Left cardiac atrium (tissue), 4 donors: ENCODE measurements at regions not wholly inside any gene's neighbourhood (a gene's known extent, or its start where the extent isn't known, plus 50 kb on each side); places are given as distances from the start of the nearest gene placed in this dataset.
"Not testable (repeated sequence)": the region's sequence is repeated elsewhere in the genome, so short reads cannot be mapped to it uniquely, and the experiment has no call there.

ENCODE experiments used
- ATAC-seq, 2 donors: fragments of 200-7000 bp; cut with Tn5 transposase; one replicate each; pipeline ENCODE4 v1.9.1; 2020; ENCODE audit warnings: mild to moderate bottlenecking in 2 of 2, moderate library complexity in 2 of 2
- DNase-seq: peaks from one replicate; pipeline ENCODE4 v3.0.0-alpha.2; 2020
- intact Hi-C, 2 donors: fragments of 100-400 bp; cut with DNase I; formaldehyde crosslinking; loops; one replicate each; pipeline versions ENCODE4 v1.14.1 to v1.15.1; 2022 to 2023
- donor health status: DM: no; HTN: yes; CAD: no.
- donor health status: DM: no; HTN: yes; CAD: no; lungs with severe emphysema.
- donor health status: DM: yes; HTN: yes; CAD: no.
- donor health status: Dilated cardiomyopathy.

DNA sequence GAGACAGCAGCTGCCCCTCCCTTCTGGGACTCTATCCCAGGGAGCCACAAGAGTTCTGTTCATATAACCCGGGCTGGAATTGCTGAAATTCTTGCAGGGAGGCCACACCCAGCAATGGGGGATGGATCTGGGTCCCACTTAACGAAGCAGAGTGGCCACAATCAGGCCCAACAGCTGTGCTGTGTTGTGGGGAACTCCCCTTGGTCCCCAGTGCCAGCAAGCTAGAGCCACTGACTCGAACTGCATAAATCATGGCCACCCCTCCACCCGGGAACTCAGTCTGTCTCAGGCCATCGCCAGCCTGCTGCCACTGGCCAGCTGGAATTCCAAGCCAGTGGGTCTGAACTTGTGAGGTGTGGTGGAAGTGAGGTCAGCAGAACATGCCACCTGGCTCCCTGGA is 111.1 kb downstream of the KLF8 start:
- ATAC-seq (no peak), DNase-seq (no peak)
- intact Hi-C loops, result no loop called here

DNA sequence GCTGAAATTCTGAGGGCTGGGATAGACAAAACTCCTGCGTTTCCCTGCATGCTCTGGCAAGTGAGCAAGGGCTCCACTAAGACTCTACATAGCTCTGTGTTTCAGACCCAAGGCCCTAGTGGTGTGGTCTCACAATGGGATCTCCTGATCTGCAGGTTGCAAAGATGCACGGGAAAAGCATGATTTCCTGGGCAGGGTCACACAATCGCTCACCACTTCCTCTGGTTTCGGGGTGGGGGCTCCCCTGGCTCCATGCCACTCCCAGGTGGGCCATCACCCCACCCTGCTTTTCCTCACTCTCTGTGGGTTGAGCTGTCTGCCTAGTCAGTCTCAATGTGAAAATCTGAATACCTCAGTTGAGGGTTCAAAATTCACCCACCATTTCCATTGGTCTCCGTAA is 111.5 kb downstream of the KLF8 start:
- intact Hi-C loops, result no loop called here
- ATAC-seq (no peak), DNase-seq (no peak)

DNA sequence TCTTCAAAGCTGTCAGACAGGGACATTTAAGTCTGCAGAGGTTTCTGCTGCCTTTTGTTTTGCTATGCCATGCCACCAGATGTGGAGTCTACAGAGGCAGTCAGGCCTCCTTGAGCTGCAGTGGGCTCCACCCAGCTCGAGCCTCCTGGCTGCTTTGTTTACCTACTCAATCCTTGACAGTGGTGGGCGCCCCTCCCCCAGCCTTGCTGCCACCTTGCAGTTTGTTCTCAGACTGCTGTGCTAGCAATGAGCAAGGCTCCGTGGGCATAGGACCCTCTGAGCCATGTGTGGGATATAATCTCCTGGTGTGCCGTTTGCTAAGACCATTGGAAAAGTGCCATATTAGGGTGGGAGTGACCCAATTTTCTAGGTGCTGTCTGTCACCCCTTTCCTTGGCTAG is 126.0 kb downstream of the KLF8 start:
- DNase-seq, ATAC-seq, intact Hi-C loops: not testable (repeated sequence)

DNA sequence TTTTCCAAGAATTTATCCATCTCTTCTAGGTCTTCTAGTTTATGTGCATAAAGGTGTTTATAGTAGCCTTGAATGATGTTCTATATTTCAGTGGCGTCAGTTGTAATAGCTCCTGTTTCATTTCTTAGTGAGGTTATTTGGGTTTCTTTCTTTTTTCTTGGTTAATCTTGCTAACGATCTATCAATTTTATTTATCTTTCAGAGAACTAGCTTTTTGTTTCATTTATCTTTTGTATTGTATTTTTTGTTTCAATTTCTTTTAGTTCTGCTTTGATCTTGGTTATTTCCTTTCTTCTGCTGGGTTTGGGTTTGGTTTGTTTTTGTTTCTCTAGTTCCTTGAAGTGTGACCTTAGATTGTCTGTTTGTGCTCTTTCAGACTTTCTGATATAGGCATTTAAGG is 133.0 kb downstream of the KLF8 start:
- DNase-seq, intact Hi-C loops, ATAC-seq: not testable (repeated sequence)

DNA sequence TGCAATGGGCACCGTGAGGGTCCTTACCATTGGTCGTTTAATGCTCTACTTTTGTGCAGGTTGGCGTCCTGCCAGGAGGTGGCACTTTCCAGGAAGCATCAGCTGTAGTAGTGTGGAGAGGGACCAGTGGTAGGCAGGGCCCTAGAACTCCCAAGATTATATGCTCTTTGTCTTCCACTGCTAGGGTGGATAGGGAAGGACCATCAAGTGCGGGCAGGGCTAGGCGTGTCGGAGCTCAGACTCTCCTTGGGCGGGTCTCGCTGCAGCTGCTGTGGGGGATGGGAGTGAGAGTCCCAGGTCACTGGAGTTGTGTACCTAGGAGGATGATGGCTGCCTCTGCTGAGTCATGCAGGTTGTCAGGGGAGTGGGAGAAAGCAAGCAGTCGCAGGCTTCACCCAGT is 134.7 kb downstream of the KLF8 start:
- intact Hi-C loops, result no loop called here
- no peak for ATAC-seq
- no peak for DNase-seq

DNA sequence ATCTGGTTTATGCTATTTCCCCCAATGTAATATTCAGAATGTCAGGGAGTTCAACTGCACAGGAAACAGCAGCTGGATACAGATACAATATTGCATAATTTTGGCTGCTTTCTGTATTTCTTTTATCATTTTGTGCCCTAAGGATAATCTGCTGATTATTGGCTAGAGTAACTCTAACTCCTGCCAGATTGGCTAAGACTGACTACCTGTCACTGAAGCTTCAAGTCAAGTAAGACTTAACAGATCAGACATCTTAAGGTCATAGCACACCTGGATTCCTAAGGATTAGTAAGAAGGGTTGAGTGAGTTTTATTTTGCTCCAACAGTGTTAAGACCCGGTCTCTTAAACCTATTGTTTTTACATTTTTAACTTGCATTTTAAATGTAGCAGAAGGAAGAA is 136.8 kb downstream of the KLF8 start:
- intact Hi-C loops, result no loop called here
- no peak for ATAC-seq
- no peak for DNase-seq

DNA sequence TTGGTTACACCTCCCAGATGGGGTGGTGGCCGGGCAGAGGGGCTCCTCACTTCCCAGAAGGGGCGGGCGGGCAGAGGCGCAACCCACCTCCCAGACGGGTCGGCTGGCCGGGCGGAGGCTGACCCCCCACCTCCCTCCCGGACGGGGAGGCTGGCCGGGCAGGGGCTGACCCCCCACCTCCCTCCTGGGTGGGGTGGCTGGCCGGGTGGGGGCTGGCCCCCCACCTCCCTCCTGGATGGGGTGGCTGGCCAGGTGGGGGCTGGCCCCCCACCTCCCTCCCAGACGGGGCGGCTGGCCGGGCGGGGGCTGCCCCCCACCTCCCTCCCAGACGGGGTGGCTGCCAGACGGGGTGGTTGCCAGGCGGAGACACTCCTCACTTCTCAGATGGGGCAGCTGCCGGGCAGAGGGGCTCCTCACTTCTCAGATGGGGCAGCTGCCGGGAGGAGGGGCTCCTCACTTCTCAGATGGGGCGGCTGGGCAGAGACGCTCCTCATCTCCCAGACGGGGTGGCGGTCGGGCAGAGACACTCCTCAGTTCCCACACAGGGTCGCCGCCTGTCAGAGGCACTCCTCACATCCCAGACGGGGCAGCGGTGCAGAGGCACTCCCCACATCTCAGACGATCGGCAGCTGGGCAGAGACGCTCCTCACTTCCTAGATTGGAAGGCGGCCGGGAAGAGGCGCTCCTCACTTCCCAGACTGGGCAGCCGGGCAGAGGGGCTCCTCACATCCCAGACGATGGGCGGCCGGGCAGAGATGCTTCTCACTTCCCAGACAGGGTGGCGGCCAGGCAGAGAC is 148.0 kb downstream of the KLF8 start:
- ATAC-seq, DNase-seq, intact Hi-C loops: not testable (repeated sequence)

DNA sequence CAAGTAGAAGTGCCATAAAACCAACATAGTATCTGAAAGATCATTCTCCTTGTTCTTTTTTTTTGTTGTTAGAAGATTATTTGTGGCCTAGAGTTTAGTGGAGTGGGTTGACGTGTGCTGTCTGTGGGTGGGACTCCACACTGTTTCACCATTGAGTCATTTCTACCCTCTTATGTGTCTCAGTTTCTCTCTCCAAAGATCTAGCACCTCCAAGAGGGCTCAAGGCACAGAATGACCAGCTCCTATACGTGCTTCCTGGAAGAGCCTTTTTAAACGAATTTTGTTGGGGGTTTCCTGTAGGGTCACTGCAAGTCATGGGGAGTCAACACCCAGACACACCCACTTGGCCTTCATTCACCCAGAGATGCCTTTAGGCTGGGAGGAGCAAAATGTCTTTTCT is 150.1 kb downstream of the KLF8 start:
- intact Hi-C loops, result no loop called here
- no peak for DNase-seq
- no peak for ATAC-seq

DNA sequence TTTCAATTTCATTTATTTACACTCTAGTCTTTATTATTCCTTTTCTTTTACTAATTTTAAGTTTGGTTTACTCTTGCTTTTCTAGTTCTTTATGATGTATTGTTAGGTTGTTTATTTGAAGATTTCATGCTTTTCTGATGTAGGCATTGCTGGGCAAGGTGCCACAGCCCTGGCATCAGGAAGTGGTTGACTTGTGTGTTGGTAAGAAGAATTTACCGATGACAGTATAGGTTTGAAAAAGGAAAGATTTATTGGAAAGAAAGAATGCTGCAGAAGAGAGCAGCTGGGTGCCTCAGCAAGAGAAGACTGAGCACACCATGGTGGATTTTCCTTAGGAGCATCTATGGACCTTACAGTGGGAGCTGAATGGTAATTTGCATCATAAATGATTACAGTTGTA is 153.2 kb downstream of the KLF8 start:
- no peak for ATAC-seq
- intact Hi-C loops, result no loop called here
- DNase-seq, result no peak

DNA sequence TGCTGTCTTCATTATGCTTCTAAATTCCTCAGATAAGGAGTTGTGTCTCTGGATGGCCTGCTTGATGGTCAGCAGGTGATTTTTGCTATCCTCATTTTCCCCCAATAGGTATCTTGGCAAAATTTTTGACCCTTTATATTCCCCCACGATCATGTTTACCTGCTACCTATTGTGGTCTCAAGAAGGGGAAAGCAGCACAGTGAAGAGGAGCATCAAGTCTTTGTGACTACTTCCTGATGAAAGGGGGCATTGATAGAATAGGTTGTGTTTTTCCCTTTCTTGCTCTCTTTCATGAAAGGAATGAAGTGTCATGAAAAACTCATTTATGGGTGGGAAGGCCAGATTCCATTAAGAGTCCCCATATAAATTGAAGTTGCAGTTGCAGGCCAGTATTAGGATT is 153.8 kb downstream of the KLF8 start:
- intact Hi-C loops, result no loop called here
- ATAC-seq, result no peak
- no peak for DNase-seq

DNA sequence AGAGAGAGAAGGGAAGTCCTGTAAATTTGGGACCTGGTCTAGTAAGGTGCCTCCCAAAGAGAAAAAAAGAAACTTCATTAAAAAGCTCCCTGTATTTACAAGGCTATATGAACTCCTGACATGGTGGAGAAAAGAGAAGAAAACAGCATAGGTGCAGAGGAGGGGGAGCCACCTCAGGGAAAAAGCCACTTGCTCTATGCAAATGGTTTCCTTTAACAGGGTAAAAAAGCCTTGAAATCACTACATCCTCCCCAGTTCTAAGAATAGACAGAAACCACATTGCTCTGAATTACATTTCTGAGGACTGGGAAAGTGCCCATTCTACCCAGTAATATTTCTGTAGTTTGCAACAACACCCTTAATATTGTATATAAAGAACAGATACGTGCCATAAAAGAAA is 165.5 kb downstream of the KLF8 start:
- intact Hi-C loops, result no loop called here
- DNase-seq (no peak), ATAC-seq (no peak)

DNA sequence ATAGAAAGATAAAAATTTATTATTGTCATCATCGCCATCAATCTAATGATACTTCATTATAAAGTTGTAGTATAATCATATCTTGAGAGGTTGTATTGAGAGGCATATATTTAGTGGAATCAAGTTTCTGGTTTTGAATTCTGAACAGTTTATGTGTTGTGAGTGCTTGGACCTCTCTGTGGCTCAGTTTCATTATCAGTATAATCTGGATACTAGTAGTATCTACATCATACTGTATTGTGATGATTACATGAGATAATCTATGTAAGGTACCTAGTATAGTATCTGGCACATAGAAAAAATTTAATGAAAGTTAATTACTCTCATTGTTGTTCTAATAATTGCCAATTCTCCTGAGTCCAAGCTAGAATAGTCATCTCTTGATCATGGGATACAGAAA is 161.2 kb upstream of the UBQLN2 start:
- intact Hi-C loops, result no loop called here
- ATAC-seq (no peak), DNase-seq (no peak)

DNA sequence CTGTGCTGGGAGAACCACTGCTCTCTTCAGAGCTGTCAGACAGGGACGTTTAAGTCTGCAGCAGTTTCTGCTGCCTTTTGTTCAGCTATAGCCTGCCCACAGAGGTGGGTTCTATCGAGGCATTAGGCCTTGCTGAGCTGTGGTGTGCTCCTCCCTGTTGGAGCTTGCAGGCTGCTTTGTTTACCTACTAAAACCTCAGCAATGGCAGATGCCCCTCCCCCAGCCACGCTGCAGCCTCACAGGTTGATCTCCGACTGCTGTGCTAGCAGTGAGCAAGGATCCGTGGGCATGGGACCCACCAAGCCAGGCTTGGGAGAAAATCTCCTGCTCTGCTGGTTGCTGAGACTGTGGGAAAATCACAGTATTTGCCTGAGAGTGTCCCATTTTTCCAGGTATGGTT is 133.8 kb upstream of the UBQLN2 start:
- intact Hi-C loops, result no loop called here
- DNase-seq, result no peak
- ATAC-seq, result no peak

DNA sequence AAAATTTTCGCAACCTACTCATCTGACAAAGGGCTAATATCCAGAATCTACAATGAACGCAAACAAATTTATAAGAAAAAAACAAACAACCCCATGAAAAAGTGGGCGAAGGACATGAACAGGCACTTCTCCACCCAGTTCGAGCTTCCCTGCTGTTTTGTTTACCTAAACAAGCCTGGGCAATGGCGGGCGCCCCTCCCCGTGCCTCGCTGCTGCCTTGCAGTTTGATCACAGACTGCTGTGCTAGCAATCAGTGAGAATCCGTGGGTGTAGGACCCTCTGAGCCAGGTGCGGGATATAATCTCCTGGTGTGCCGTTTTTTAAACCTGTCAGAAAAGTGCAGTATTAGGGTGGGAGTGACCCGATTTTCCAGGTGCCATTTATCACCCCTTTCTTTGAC is 111.4 kb upstream of the UBQLN2 start:
- DNase-seq, ATAC-seq, intact Hi-C loops: not testable (repeated sequence)

DNA sequence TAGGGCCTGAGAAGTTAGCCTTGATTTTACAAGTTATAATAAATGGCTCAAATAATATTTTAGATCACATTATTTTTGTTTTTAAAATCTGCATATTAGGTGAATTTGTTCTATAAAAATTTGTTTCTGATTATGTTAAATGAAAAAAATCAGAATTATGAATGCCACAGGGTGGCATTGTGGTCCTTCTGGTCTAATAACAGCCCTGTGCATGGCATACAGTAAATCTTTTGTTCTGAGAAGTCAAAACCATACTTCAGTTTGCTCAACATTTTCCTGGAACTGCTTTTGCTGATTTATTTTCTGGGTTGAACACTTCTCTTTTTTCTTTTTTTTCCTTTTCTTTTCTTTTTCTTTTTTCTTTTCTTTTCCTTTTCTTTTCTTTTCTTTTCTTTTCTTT is 101.0 kb upstream of the UBQLN2 start:
- ATAC-seq (no peak), DNase-seq (no peak)
- intact Hi-C loops, result loop anchor here in 1 of 2 donors (2.0 kb wide), 1 partner anchor 264 kb away; no protein-coding TSS in a partner anchor

DNA sequence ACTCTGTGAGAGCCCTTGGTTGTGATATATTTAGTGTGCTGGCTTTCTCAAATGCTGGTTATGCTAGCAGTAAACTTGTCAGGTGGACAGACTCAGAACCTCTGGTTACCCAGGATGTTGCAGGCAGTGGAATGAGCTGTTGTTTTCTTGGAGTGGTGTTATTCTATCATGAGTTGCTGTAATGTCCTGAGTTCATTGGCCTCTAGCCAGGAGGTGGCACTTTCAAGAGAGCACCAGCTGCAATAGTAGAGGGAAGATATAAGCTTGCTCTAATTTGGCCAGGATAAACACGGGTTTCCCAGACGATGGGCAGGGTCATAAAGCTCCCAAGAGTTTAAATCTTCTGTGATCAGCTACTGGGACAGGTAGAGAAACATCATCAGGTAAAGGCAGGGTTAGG is 95.0 kb upstream of the UBQLN2 start:
- ATAC-seq (no peak), DNase-seq (no peak)
- intact Hi-C loops, result no loop called here

DNA sequence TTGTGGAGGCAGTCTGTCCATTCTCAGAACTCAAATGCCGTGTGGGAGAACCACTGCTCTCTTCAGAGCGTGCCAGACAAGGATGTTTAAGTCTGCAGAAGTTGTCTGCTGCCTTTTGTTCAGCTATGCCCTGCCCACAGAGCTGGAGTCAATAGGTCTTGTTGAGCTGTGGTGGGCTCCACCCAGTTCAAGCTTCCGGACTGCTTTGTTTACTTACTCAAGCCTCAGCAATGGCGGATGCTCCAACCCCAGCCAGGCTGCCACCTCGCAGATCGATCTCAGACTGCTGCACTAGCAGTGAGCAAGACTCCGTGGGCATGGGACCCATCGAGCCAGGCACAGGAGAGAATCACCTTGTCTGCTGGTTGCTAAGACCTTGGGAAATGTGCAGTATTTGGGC is 68.5 kb upstream of the UBQLN2 start:
- ATAC-seq, intact Hi-C loops, DNase-seq: not testable (repeated sequence)

DNA sequence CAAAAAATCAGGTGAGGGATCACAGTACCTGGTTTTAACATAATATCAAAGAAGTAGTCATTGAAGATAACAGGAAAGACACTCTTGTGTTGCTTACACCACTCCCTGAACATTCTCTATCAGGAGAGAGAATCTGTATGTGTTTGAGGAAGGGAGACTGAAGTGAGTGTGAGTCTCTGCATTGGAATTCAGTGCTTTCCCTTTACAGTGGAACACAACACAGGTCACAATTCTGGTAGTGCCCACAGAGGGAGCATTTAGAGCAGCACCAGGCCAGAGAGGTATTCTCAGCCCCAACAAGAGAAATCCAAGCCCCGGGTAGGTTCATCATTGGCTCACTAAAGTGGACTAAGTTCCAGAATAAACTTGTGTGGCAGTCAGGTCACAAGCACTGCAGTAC is 64.7 kb upstream of the UBQLN2 start:
- ATAC-seq, result no peak
- intact Hi-C loops, result no loop called here

DNA sequence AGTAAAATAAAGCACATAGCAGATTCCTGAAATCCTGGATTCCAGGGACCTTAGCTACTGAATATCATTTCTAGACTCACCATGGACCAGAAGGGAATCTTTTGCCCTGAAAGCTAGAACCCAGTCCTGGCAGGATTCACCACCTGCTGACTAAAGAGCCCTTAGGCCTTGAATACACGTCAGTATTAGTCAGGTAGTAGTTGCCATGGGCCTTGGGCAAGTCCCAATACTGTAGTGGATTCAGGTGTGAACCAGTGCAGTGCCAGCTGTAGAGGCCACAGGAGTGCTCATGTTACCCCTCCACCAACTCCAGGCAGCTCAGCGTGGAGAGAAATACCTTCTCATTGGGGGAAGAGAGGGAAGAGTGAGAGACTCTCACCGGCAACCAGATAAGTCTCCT is 64.1 kb upstream of the UBQLN2 start:
- no peak for ATAC-seq
- intact Hi-C loops, result no loop called here
- DNase-seq, result no peak

More for the DNA sequence above, 64.7 kb upstream of the UBQLN2 start:
- DNase-seq, result no peak

DNA sequence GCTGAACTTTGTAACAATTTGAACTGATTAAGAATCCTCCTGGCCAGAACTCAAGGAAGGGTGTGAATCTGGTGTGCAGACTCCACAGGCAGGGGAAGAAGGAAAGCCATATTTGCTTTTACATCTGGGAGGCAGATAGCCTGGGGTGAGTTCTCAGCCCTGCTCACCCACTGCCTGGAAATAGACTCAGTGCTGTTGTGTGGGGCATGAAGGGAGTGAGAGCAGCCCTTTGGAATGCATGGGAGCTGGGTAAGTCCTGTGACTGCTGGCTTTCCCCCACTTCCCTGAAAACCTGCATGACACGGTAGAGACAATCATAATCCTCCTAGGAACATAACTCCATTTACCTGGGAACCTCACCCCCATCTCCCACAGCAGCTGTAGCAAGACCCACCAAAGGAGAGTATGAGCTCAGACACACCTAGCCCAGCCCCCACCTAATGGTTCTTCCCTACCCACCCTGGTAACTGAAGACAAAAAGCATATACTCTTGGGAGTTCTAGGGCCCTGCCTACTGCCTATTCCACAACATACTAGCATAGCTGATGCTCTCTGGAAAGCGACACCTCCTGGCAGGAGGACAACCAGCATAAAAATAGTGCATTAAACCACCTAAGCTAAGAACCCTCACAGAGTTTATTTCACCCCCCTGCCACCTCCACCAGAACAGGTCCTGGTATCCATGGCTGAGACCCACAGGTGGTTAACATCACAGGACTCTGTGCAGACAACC is 59.3 kb upstream of the UBQLN2 start:
- intact Hi-C loops, result no loop called here
- DNase-seq (no peak), ATAC-seq (no peak)

DNA sequence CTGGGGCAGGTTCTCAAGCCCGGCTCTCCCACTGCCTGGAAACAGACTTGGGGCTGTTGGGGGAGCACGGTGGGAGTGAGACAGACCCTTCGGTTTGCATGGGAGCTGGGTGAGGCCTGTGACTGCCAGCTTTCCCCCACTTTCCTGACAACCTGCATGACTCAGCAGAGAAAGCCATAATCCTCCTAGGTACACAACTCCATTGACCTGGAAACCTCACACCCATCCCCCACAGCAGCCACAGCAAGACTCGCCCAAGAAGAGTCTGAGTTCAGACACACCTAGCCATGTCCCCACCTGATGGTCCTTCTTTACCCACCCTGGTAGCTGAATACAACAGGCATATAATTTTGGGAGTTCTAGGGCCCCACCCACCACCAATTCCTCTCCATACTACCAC is 57.6 kb upstream of the UBQLN2 start:
- ATAC-seq (no peak), DNase-seq (no peak)
- intact Hi-C loops, result no loop called here
